Tibial nerve (tissue), 4 donors: ENCODE measurements at regions not wholly inside any gene's neighbourhood (a gene's known extent, or its start where the extent isn't known, plus 50 kb on each side); places are given as distances from the start of the nearest gene placed in this dataset.
A peak's percentile ranks its signal among the peaks of the same experiment; 100 is the strongest.

Experiments
- DNase-seq, 2 donors: peaks; one replicate each; pipeline ENCODE4 v3.0.0-alpha.2; 2019; ENCODE audit warnings: low spot score in 2 of 2
- H3K27ac ChIP-seq, 4 donors: fragments of 200-600 bp; sonication (generic) in 3 of 4; one replicate each; pipeline ENCODE4 v1.5.1; 2017 to 2019; ENCODE audit warnings: mild to moderate bottlenecking in 1 of 4
- H3K27me3 ChIP-seq, 2 donors: fragments of 200-600 bp; sonication (generic) in 1 of 2; one replicate each; pipeline versions ENCODE4 v1.5.1 to v1.6.0; 2017 to 2019
- H3K36me3 ChIP-seq, 3 donors: fragments of 200-600 bp; sonication (generic); one replicate each; pipeline ENCODE4 v1.5.1; 2018 to 2019
- H3K4me1 ChIP-seq, 4 donors: fragments of 200-600 bp; sonication (generic) in 3 of 4; one replicate each; pipeline ENCODE4 v1.5.1; 2017 to 2019
- H3K4me3 ChIP-seq, 4 donors: fragments of 200-600 bp; sonication (generic) in 3 of 4; one replicate each; pipeline ENCODE4 v1.5.1; 2017 to 2019; ENCODE audit warnings: mild to moderate bottlenecking in 1 of 4, moderate library complexity in 1 of 4
- H3K9me3 ChIP-seq, 4 donors: fragments of 200-600 bp; sonication (generic) in 3 of 4; one replicate each; pipeline ENCODE4 v1.5.1; 2017 to 2019
- EP300 ChIP-seq, 2 donors: sonication (generic); formaldehyde crosslinking; IDR thresholded peaks; one replicate each; pipeline ENCODE4 v1.6.1; 2017; ENCODE audit warnings: antibody characterized with exemption in 2 of 2, mild to moderate bottlenecking in 1 of 2
- POLR2A ChIP-seq, 2 donors: fragments of 450-650 bp; IDR thresholded peaks; one replicate each; pipeline ENCODE4 v1.6.1; 2017; ENCODE audit warnings: antibody characterized with exemption in 2 of 2, mild to moderate bottlenecking in 2 of 2, moderate library complexity in 2 of 2
- WGBS, 2 donors: methylation state at CpG; one replicate each; pipeline ENCODE4 v1.1.5; 2018; 5-methylcytosine and 5-hydroxymethylcytosine counted together
- TF ChIP-seq, protein P1 (sequence below), 5 experiments: fragments of 200-600 bp in 3 of 5; fragments of 450-650 bp in 2 of 5; sonication (generic) in 3 of 5; IDR thresholded peaks; one replicate each; pipeline ENCODE4 v1.5.1; 2016 to 2019; ENCODE audit warnings: antibody characterized with exemption in 5 of 5, mild to moderate bottlenecking in 3 of 5, moderate library complexity in 2 of 5

GRCh38 chr5:172583931-172584511 is 57.0 kb upstream of the NEURL1B start:
- WGBS, 2 donors: 46 to 52% methylated on average over 7 of the region's 7 CpGs
- TF ChIP-seq, protein P1, sequence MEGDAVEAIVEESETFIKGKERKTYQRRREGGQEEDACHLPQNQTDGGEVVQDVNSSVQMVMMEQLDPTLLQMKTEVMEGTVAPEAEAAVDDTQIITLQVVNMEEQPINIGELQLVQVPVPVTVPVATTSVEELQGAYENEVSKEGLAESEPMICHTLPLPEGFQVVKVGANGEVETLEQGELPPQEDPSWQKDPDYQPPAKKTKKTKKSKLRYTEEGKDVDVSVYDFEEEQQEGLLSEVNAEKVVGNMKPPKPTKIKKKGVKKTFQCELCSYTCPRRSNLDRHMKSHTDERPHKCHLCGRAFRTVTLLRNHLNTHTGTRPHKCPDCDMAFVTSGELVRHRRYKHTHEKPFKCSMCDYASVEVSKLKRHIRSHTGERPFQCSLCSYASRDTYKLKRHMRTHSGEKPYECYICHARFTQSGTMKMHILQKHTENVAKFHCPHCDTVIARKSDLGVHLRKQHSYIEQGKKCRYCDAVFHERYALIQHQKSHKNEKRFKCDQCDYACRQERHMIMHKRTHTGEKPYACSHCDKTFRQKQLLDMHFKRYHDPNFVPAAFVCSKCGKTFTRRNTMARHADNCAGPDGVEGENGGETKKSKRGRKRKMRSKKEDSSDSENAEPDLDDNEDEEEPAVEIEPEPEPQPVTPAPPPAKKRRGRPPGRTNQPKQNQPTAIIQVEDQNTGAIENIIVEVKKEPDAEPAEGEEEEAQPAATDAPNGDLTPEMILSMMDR (IDR thresholded peaks at IDR 0.05): no peak
- TF ChIP-seq EP300 (IDR thresholded peaks at IDR 0.05) (peak; percentile 39 to 79), POLR2A (IDR thresholded peaks at IDR 0.05) (no peak)
- Histone ChIP-seq H3K27me3 (no peaks in the 10 kb centered on the region), H3K27ac (peak overlapping the region in 2 of 4 donors; percentile 80 to 82), H3K4me3 (no peak overlapping the region), H3K36me3 (no peaks in the 10 kb centered on the region), H3K9me3 (no peaks in the 10 kb centered on the region), H3K4me1 (peaks cover 0 to 43% (median 10%) of the 10 kb centered on the region in 4 donors)
- no peak for DNase-seq

- Histone ChIP-seq H3K9me3 (no peaks in the 10 kb centered on the region), H3K4me1 (peaks cover 0 to 43% (median 10%) of the 10 kb centered on the region in 4 donors), H3K27me3 (no peaks in the 10 kb centered on the region), H3K4me3 (no peak overlapping the region), H3K27ac (peak overlapping the region in 1 of 4 donors; percentile 82), H3K36me3 (no peaks in the 10 kb centered on the region)
- WGBS, 2 donors: 88 to 92% methylated on average over 6 of the region's 6 CpGs
- no peak for DNase-seq
- TF ChIP-seq POLR2A (IDR thresholded peaks at IDR 0.05): no peak
- TF ChIP-seq, protein P1 (IDR thresholded peaks at IDR 0.05): no peak
- TF ChIP-seq EP300 (IDR thresholded peaks at IDR 0.05): no peak
These were observed 58.1 kb upstream of the NEURL1B start for GRCh38 chr5:172582940-172583339.

DNA sequence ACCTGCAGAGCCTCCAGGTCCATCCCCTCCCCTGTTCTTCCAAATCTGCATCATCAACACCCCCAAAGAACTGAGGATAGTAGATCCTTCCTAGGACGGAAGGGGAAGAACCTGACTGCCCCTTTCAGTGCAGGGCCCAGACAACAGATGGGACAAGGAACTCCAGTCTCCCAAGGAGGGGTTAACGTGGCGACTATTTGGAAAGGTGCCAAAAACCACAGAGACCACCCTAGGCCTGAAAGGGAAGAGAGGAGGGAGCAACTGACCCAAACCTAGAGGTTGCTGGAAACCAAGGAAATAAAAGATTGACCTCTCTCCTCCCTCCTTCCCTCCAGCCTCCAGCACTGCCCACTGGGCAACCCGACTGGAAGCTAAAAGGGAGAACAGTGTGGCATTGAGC is 59.7 kb upstream of the NEURL1B start:
- H3K36me3 ChIP-seq: no peaks in the 10 kb centered on the region
- WGBS, 2 donors: 29 to 42% methylated on average over 4 of the region's 4 CpGs
- H3K4me3 ChIP-seq: no peak overlapping the region
- no peak overlapping the region for H3K27ac ChIP-seq
- TF ChIP-seq POLR2A (IDR thresholded peaks at IDR 0.05) (no peak), EP300 (IDR thresholded peaks at IDR 0.05) (no peak)
- TF ChIP-seq, protein P1 (IDR thresholded peaks at IDR 0.05): no peak
- H3K4me1 ChIP-seq: peaks cover 0 to 29% (median 9%) of the 10 kb centered on the region in 4 donors
- H3K9me3 ChIP-seq: no peaks in the 10 kb centered on the region
- DNase-seq: no peak
- H3K27me3 ChIP-seq: no peaks in the 10 kb centered on the region

GRCh38 chr5:172579403-172579990 is 61.6 kb upstream of the NEURL1B start:
- H3K27me3 ChIP-seq: no peaks in the 10 kb centered on the region
- TF ChIP-seq, protein P1 (IDR thresholded peaks at IDR 0.05): no peak
- no peak for TF ChIP-seq POLR2A (IDR thresholded peaks at IDR 0.05)
- TF ChIP-seq EP300 (IDR thresholded peaks at IDR 0.05): no peak
- H3K27ac ChIP-seq: no peak overlapping the region
- no peaks in the 10 kb centered on the region for H3K9me3 ChIP-seq
- no peak for DNase-seq
- H3K4me1 ChIP-seq: peaks cover 0 to 25% (median 8%) of the 10 kb centered on the region in 4 donors
- H3K4me3 ChIP-seq: no peak overlapping the region
- 77 to 82% methylated on average over 4 to 5 of the region's 5 CpGs for WGBS, 2 donors
- no peaks in the 10 kb centered on the region for H3K36me3 ChIP-seq

- Histone ChIP-seq H3K27ac (no peak overlapping the region), H3K9me3 (no peaks in the 10 kb centered on the region), H3K36me3 (no peaks in the 10 kb centered on the region), H3K4me3 (no peak overlapping the region), H3K27me3 (no peaks in the 10 kb centered on the region), H3K4me1 (peaks cover 0 to 13% (median 3%) of the 10 kb centered on the region in 4 donors)
- TF ChIP-seq EP300 (IDR thresholded peaks at IDR 0.05): no peak
- TF ChIP-seq, protein P1 (IDR thresholded peaks at IDR 0.05): no peak
- no peak for TF ChIP-seq POLR2A (IDR thresholded peaks at IDR 0.05)
- no peak for DNase-seq
- WGBS, 2 donors: 70 to 74% methylated on average over 7 of the region's 7 CpGs
These were observed 63.7 kb upstream of the NEURL1B start for GRCh38 chr5:172577267-172577909.
